ENCODE measurements at regions not wholly inside any gene's neighbourhood (a gene's known extent, or its start where the extent isn't known, plus 50 kb on each side); places are given as distances from the start of the nearest gene placed in this dataset.
"Not testable (repeated sequence)": the region's sequence is repeated elsewhere in the genome, so short reads cannot be mapped to it uniquely, and the experiment has no call there.

- peak; percentile 19 for DNase-seq
Measured at GRCh38 chr7:65145008-65145407, 138.5 kb upstream of the ERV3-1 start.

- DNase-seq: peak; percentile 19
Measured at GRCh38 chr7:65144557-65144956, 138.1 kb upstream of the ERV3-1 start.

DNA sequence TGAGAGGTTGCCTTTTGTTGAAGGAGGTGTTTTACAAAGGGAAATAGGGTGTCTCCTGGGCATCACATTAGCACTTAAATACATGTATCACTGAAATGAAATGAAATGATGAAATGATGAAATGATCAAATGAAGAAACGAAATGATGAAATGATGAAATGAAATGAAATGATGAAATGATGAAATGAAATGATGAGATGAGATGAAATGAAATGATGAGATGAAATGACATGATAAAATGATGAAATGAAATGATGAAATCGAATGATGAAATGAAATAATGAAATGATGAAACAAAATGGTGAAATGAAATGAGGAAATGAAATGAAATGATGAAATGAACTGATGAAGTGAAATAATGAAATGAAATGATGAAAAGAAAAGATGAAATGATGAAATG lies 137.6 kb upstream of the ERV3-1 start:
- peak; percentile 1 for DNase-seq

- not testable (repeated sequence) for DNase-seq
Measured at GRCh38 chr7:65141894-65142293, 135.4 kb upstream of the ERV3-1 start.

- DNase-seq: peak; percentile 7
Measured at GRCh38 chr7:65141405-65141778, 134.9 kb upstream of the ERV3-1 start.

DNA sequence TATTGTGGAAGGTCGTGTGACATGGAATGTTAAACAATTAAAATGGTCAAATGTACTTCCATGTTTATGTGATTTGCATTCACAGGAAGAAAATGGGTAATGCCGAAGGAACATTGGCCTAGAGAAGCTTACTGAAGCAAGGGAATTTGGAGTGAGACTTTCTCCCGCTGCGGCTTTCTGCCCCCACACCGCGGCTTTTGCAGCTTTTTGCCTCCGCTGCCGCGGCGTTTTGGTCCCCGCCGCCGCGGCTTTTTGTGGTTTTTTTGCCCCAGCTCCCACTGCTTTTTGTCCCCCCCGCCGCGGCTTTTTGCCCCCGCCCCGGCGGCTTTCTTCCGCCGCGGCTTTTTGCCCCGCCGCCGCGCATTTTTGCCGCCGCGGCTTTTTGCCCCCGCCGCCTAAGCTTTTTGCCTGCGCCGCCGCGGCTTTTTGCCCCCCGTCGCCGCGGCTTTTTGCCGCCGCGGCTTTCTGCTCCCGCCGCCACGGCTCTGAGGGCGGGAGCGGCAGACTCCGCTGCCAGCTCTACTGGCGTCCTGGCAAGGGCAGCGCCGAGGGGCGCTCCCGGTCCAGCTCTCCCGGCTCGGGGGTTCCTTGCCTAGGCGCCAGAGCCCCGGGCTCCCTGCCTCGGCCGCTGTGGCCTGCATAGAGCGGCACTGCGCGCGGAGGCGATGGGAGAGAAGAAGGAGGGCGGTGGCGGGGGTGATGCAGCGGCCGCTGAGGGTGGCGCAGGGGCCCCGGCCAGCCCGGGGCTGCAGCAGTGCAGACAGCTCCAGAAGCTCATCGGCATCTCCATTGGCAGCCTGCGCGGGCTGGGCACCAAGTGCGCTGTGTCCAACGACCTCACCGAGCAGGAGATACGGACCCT lies 134.3 kb upstream of the ERV3-1 start:
- DNase-seq: not testable (repeated sequence)

- not testable (repeated sequence) for DNase-seq
Measured at GRCh38 chr7:65136850-65137249, 130.4 kb upstream of the ERV3-1 start.

DNA sequence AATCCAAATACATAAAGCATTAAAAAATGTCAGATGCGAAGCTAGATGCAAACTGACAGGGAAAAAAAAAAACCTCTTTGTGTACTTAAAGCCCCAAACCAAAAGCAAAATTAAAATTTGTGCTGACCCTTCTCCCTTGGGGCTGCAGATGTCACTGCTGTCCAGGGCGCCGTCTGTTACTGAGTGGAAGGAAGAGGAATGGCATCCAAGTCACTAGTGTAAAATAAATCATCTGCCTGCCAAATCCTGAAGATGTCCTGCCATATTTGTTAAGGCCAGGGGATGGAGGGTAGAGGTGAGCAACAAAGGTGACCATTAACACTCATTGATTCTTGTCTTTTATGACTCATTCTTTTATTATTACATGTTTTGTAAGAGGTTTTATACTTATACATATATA lies 126.6 kb upstream of the ERV3-1 start:
- DNase-seq: not testable (repeated sequence)

DNA sequence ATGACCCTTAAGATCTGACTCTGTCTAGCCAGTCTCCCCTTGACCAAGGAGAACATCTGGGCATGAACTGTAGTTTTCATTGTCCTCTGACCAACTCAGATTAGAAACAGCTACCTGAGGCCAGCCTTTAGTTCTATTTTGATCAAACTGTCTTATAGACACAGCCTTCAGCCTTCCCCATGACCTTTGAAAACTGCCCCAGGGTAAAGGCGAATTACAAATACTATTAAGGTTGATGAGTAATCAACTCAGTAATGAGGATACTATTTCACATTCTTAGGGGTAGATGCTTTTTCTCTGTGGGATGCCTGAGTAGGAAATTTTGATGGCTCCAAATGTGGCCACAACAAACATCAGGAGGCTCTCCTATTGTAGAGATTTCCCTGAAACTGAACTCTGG lies 125.8 kb upstream of the ERV3-1 start:
- DNase-seq: not testable (repeated sequence)

- not testable (repeated sequence) for DNase-seq
Measured at GRCh38 chr7:65127364-65127763, 120.9 kb upstream of the ERV3-1 start.

DNA sequence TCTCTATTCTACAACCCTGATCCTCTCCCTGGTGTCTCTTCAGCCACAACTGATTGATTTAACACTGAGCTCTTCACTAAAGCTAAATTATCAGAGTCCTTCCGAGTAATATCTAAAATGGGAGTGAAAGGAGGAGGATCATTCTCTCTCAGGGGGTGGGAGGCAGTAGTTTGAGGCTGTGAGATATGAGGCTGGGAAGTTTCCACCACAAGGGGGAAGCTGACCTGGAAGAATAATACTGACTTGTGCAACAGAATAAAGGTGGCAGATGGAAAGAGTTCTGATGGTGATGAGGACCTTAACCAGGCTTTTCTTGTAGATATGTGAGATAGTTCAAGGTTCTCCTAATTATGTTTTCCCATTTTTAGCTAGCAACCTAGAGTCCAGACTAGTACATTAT lies 118.1 kb upstream of the ERV3-1 start:
- not testable (repeated sequence) for DNase-seq

- not testable (repeated sequence) for DNase-seq
Measured at GRCh38 chr7:65105650-65106203, 99.2 kb upstream of the ERV3-1 start.

GRCh38 chr7:65100499-65100898 lies 94.0 kb upstream of the ERV3-1 start:
- not testable (repeated sequence) for DNase-seq

DNA sequence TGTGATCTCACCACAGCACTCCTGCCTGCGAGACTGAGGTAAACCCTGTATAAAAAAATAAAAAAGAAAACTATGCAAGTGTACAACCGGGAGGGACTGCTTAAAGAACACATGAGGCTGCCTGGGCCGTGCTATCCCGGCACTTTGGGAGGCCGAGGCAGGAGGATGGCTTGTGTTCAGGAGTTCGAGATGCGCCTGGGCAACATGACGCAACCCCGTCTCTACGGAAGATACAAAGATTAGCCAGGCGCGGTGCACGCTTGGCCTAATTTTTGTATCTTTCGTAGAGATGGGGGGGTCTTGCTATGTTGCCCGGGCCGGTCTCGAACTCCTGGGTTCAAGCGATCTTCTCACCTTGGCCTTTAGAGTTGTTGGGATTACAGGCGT lies 75.2 kb upstream of the ERV3-1 start:
- DNase-seq: not testable (repeated sequence)

DNA sequence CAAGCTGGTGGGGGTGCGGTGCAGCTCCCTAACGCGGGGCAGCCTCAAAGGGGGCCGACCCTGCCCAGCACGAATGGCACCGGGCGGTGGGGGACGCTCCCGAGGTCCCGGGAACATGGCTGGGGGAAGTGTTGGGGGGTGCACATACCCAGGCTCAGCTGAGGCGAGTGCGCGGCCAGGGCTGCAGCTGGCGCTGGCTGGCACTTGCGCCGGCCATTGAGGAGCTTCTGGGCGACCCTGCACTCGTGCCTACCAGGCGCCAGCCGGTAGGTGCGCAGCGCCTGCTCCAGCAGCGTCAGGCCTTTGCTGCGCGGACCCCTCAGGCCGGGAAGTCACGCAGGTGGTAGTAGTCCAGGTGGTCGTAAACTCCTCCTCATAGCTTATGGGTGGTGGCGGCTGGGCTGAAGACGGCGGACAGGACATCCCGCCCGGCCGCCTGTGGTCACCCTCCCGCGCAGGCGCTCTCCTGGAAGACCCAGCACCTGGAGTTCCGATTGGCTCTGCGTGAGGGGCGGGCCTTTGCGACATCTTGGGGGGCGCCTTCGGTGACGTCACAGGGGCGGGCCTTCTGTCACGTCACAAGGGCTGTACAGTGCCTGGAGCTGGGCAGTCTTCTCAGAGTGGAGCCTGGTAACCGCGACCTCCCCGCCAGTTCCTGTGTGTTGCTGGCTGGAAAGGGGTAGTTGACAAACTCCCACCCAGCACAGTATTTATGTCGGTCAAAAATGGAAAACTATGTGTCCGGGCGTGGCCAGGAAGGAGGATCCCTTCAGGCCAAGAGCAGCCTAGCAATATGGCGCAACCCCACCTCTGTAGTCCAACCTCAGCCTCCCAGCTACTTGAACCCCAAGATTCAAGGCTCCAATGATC lies 74.5 kb upstream of the ERV3-1 start:
- DNase-seq: peak; percentile 95

GRCh38 chr7:65074959-65075358 lies 68.5 kb upstream of the ERV3-1 start:
- DNase-seq: not testable (repeated sequence)

DNA sequence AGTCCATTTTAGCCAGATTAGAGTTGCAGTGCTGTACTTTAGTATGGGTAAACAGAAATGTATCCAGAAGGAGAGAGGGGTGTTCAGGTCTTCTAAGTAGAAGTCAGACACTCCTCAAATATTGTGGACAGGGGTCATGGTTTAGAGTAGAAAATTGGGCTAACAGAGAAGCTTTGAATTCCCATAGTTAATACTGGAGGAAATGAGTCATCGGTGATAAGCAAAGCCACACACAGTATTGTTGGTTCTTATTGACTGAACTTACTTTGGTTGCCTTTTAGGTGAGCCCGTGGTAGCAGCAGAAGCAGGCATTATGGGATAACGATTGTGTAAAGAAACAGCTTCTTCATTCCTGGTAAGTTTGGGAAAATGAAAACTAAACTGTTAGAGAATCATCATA lies 66.7 kb upstream of the ERV3-1 start:
- DNase-seq: not testable (repeated sequence)

DNA sequence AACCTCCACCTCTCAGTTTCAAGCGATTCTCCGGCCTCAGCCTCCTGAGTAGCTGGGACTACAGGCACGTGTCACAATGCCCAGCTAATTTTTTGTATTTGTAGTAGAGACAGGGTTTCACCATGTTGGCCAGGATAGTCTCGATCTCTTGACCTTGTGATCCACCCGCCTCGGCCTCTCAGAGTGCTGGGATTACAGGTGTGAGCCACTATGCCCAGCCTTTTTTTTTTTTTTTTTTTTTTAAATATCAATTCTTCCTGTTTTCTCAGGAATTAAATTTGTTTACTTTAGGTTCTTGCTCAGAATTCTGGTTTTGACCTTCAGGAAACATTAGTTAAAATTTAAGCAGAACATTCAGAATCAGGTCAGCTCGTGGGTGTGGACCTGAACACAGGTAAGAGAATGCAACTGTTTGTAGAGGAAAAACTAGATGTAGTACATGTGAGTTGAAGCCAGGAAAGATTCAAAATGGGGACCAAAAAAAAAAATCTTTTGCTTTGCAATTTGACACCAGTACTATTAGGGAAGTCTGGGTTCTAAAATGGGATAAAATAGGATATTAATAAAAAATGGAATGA lies 65.5 kb upstream of the ERV3-1 start:
- DNase-seq: not testable (repeated sequence)

GRCh38 chr7:65069476-65069875 lies 63.0 kb upstream of the ERV3-1 start:
- not testable (repeated sequence) for DNase-seq

GRCh38 chr7:65062566-65062965 lies 56.1 kb upstream of the ERV3-1 start:
- not testable (repeated sequence) for DNase-seq

- not testable (repeated sequence) for DNase-seq
Measured at GRCh38 chr7:65059247-65059646, 52.8 kb upstream of the ERV3-1 start.
